Psoas muscle (tissue), 7 donors: ENCODE measurements at regions not wholly inside any gene's neighbourhood (a gene's known extent, or its start where the extent isn't known, plus 50 kb on each side); places are given as distances from the start of the nearest gene placed in this dataset.

Source experiments
- ATAC-seq, 4 donors: fragments of 200-7000 bp; cut with Tn5 transposase; one replicate each; pipeline ENCODE4 v1.9.1; 2020; ENCODE audit warnings: moderate library complexity in 3 of 4, mild to moderate bottlenecking in 2 of 4
- DNase-seq, 2 donors: peaks; one replicate each; pipeline ENCODE4 v3.0.0-alpha.2; 2020
- H3K27ac ChIP-seq: fragments of 200-600 bp; one replicate; pipeline ENCODE4 v1.8.0; 2022
- H3K27me3 ChIP-seq, 3 donors: fragments of 200-600 bp in 1 of 3; one replicate each; pipeline versions ENCODE4 v1.6.1 to v1.8.0; 2013 to 2022; ENCODE audit warnings: low read length in 2 of 3, mild to moderate bottlenecking in 2 of 3, moderate library complexity in 1 of 3; ENCODE audit not compliant: insufficient read depth in 3 of 3
- H3K36me3 ChIP-seq, 2 donors: fragments of 200-600 bp in 1 of 2; one replicate each; pipeline versions ENCODE4 v1.6.1 to v1.8.0; 2013 to 2022; ENCODE audit warnings: low read depth in 1 of 2, mild to moderate bottlenecking in 1 of 2, moderate library complexity in 1 of 2; ENCODE audit not compliant: insufficient read depth in 1 of 2
- H3K4me1 ChIP-seq: fragments of 200-600 bp; one replicate; pipeline ENCODE4 v1.8.0; 2022
- H3K4me3 ChIP-seq: fragments of 200-600 bp; one replicate; pipeline ENCODE4 v1.8.0; 2022; ENCODE audit warnings: mild to moderate bottlenecking
- H3K9me3 ChIP-seq: fragments of 200-600 bp; one replicate; pipeline ENCODE4 v1.8.0; 2022
- WGBS, 3 donors: extraction: QIAGEN DNeasy Blood & Tissue Kit; methylation state at CpG; one replicate each; pipeline versions ENCODE4 v1.1.6 to v1.1.7; 2013; 5-methylcytosine and 5-hydroxymethylcytosine counted together
- intact Hi-C, 2 donors: fragments of 100-400 bp; cut with DNase I; formaldehyde crosslinking; loops; one replicate each; pipeline versions ENCODE4 v1.11.0 to v1.14.2; 2022
- TF ChIP-seq, protein P1 (sequence below): fragments of 200-600 bp; IDR thresholded peaks from one replicate; pipeline ENCODE4 v1.8.0; 2022; ENCODE audit warnings: antibody characterized with exemption
- donor health status: healthy with polysubstance abuse.
- donor health status: DM: no; HTN: no; CAD: no; lungs with moderate emphysema.
- donor health status: Bipolar disorder and iron deficiency.
- donor health status: healthy.
- donor health status: DM: yes; HTN: yes; CAD: no.
- donor health status: DM: no; HTN: no; CAD: no.
- donor health status: DM: yes; HTN: yes; CAD: no.

DNA sequence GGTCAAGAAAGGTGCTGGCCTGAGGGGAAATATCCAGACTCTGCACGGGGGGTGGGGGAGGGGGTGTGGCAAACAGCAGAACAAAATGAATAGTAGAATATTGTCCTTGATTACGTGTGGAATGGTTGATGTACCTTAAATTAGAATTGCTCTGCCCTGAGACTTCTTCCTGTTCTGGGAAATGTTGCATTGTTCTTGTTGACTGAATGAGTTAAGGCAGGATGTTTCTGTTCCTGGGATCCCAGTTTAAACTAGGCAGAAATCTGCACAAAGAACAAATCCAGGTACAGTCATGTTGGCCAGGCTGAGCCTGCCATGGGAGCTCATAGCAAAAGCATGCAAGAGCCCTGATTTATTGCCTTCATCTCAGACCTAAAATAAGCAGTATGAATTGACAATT is 558.7 kb upstream of the VSTM2A start:
- TF ChIP-seq, protein P1, sequence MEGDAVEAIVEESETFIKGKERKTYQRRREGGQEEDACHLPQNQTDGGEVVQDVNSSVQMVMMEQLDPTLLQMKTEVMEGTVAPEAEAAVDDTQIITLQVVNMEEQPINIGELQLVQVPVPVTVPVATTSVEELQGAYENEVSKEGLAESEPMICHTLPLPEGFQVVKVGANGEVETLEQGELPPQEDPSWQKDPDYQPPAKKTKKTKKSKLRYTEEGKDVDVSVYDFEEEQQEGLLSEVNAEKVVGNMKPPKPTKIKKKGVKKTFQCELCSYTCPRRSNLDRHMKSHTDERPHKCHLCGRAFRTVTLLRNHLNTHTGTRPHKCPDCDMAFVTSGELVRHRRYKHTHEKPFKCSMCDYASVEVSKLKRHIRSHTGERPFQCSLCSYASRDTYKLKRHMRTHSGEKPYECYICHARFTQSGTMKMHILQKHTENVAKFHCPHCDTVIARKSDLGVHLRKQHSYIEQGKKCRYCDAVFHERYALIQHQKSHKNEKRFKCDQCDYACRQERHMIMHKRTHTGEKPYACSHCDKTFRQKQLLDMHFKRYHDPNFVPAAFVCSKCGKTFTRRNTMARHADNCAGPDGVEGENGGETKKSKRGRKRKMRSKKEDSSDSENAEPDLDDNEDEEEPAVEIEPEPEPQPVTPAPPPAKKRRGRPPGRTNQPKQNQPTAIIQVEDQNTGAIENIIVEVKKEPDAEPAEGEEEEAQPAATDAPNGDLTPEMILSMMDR = no peak
- Histone ChIP-seq H3K27ac (no peak overlapping the region), H3K9me3 (peaks cover 3% of the 10 kb centered on the region), H3K27me3 (no peaks in the 10 kb centered on the region), H3K36me3 (no peaks in the 10 kb centered on the region), H3K4me1 (no peaks in the 10 kb centered on the region), H3K4me3 (no peak overlapping the region)
- 52 to 56% (median 55%) methylated on average over 2 of the region's 2 CpGs for WGBS, 3 donors
- DNase-seq = no peak
- no peak for ATAC-seq
- intact Hi-C loops = no loop called here

GRCh38 chr7:53984776-53985175 is 557.4 kb upstream of the VSTM2A start:
- intact Hi-C loops = no loop called here
- Histone ChIP-seq H3K36me3 (no peaks in the 10 kb centered on the region), H3K4me1 (no peaks in the 10 kb centered on the region), H3K4me3 (no peak overlapping the region), H3K27me3 (no peaks in the 10 kb centered on the region), H3K27ac (no peak overlapping the region), H3K9me3 (peaks cover 3% of the 10 kb centered on the region)
- TF ChIP-seq, protein P1 = no peak
- no peak for ATAC-seq
- DNase-seq = no peak
- WGBS, 3 donors = 69 to 90% (median 77%) methylated on average over 4 of the region's 4 CpGs

DNA sequence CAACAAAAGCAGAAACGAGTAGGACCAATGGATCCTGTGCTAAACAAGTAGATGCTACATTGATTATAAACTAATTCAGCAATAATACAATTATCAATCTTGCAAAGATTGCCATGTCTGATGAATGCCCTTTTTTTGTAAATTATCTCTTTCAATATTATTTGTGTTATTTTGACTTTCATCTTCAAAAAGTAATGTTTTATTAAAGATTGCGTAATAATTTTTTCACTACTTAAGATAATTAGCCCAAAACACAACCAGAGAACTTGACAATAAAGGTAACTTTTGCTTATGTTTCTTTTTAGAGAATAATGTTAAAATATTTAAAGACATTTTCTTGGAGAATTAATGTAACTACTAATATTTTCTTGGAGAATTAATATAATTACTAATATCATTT is 553.8 kb upstream of the VSTM2A start:
- Histone ChIP-seq H3K36me3 (no peaks in the 10 kb centered on the region), H3K9me3 (no peaks in the 10 kb centered on the region), H3K27ac (no peak overlapping the region), H3K4me3 (no peak overlapping the region), H3K27me3 (no peaks in the 10 kb centered on the region), H3K4me1 (no peaks in the 10 kb centered on the region)
- no peak for DNase-seq
- WGBS, 3 donors = 75 to 81% (median 80%) methylated on average over 2 of the region's 2 CpGs
- intact Hi-C loops = no loop called here
- TF ChIP-seq, protein P1 = no peak
- ATAC-seq = no peak

DNA sequence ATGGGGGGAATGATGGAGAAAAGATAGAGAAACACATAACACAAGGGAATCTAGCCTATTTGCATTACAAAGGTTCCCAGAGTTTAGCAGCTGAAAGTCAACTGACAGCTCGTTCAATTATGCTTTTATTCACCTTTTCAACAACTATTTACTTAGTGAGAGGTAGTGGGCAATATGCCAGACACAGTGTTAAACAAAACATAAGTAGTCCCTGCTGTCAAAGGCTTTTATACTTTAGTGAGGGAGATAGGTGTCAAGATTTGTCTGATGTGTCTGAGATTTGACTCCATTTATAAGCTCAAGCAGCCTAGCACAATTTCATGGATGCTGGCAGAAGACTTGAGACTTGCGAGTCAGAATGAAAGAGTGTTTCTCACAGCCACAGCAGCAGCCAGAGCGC is 549.0 kb upstream of the VSTM2A start:
- WGBS, 3 donors = 69 to 77% (median 69%) methylated on average over 3 of the region's 3 CpGs
- no peaks in the 10 kb centered on the region for H3K4me1 ChIP-seq
- no peaks in the 10 kb centered on the region for H3K36me3 ChIP-seq
- intact Hi-C loops = no loop called here
- TF ChIP-seq, protein P1 = no peak
- no peaks in the 10 kb centered on the region for H3K27me3 ChIP-seq
- no peak overlapping the region for H3K27ac ChIP-seq
- ATAC-seq (no peak), DNase-seq (no peak)
- no peak overlapping the region for H3K4me3 ChIP-seq
- H3K9me3 ChIP-seq = no peaks in the 10 kb centered on the region

- no peak overlapping the region for H3K4me3 ChIP-seq
- DNase-seq (no peak), ATAC-seq (no peak)
- H3K27me3 ChIP-seq = no peaks in the 10 kb centered on the region
- TF ChIP-seq, protein P1 = no peak
- intact Hi-C loops = no loop called here
- 76 to 90% (median 87%) methylated on average over 1 of the region's 1 CpG for WGBS, 3 donors
- H3K4me1 ChIP-seq = no peaks in the 10 kb centered on the region
- no peaks in the 10 kb centered on the region for H3K9me3 ChIP-seq
- H3K36me3 ChIP-seq = no peaks in the 10 kb centered on the region
- H3K27ac ChIP-seq = no peak overlapping the region
Observed at GRCh38 chr7:53996876-53997275, 545.3 kb upstream of the VSTM2A start.
